ENCODE measurements at regions not wholly inside any gene's neighbourhood (a gene's known extent, or its start where the extent isn't known, plus 50 kb on each side); places are given as distances from the start of the nearest gene placed in this dataset.

DNA sequence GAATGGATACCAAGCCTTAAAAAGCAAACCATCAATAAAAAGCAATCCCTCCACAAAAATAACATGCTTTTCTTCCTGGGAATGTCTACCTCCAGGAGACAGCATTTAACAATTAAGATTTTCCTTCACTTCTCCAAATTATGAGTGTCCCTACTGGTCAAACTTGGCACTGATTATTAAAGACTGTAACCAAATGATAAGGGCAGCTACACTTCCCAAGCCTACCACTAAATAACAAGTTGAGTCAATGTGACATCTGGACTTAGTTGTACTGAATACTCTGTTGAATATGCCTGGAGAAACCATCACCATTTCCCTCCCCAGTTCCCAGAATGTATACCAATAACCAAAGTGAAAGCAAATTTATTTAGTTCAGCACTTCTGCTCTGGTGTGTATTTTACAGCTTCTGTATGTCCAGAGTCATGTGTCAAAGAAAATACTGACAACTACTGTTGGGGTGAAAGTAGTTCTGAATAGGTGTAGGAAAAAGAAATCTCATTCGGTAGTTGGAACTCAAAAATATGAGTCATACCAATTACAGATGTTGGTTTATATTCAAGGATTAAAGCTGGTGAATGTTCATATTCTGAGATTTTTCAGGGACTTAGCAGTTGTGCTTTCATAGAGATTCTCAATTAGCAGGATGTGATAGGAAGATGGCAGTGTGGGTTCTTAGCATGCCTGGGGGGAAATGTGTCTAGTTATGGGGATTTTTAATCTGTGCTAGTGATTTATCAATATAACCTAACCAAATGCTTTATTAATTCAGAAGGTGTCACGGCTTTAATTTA lies 1291.6 kb upstream of the GYPC start:
- no peak overlapping the region for H3K27ac Mint-ChIP-seq (ENCODE audit: unreplicated experiment)
- H3K4me3 Mint-ChIP-seq (ENCODE audit: unreplicated experiment), result no peak overlapping the region
- no peak for DNase-seq (ENCODE audit: extremely low spot score, unreplicated experiment)
- H3K4me1 Mint-ChIP-seq (ENCODE audit: unreplicated experiment), result no peaks in the 10 kb centered on the region
- no peak for TF ChIP-seq CTCF (IDR thresholded peaks at IDR 0.05)
- no peaks in the 10 kb centered on the region for H3K27me3 Mint-ChIP-seq (ENCODE audit: unreplicated experiment)
- no peaks in the 10 kb centered on the region for H3K36me3 Mint-ChIP-seq (ENCODE audit: unreplicated experiment)
- H3K9me3 Mint-ChIP-seq (ENCODE audit: unreplicated experiment), result peaks cover 9% of the 10 kb centered on the region

DNA sequence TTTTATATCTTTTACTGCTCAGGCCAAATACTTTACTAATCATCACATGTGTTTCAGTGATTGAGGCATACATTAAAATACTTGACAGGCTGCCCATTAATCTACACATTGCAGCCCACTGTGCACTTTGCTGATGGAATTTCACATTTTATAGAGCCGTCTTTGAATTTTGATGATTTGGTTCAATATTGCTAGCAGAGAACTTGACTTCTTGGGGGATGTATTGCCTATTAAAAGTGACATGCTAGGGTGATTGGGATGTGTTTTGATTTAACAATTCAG lies 1291.0 kb upstream of the GYPC start:
- H3K36me3 Mint-ChIP-seq (ENCODE audit: unreplicated experiment), result no peaks in the 10 kb centered on the region
- peaks cover 9% of the 10 kb centered on the region for H3K9me3 Mint-ChIP-seq (ENCODE audit: unreplicated experiment)
- no peak for DNase-seq (ENCODE audit: extremely low spot score, unreplicated experiment)
- H3K27me3 Mint-ChIP-seq (ENCODE audit: unreplicated experiment), result no peaks in the 10 kb centered on the region
- TF ChIP-seq CTCF (IDR thresholded peaks at IDR 0.05), result no peak
- H3K27ac Mint-ChIP-seq (ENCODE audit: unreplicated experiment), result no peak overlapping the region
- no peak overlapping the region for H3K4me3 Mint-ChIP-seq (ENCODE audit: unreplicated experiment)
- H3K4me1 Mint-ChIP-seq (ENCODE audit: unreplicated experiment), result no peaks in the 10 kb centered on the region

DNA sequence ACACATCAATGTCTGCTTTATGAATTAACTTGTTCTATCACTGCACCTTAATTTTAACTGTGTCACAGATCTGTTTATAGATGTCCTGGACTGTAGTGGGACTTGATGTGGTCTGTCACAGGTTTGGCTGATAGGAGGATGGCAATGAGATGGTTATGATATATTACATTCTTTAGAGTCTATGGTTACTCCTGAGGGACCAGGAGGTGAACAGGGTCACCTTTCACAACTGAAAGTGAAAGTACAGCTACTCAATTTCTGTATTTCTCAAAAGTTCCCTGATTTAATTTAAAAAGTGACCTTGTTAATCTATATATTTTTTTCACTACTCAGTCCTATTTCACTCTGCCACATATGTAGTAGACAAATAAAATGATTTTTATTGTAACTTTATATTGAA lies 1284.1 kb upstream of the GYPC start:
- Mint-ChIP-seq H3K4me3 (ENCODE audit: unreplicated experiment) (no peak overlapping the region), H3K9me3 (ENCODE audit: unreplicated experiment) (no peaks in the 10 kb centered on the region)

DNA sequence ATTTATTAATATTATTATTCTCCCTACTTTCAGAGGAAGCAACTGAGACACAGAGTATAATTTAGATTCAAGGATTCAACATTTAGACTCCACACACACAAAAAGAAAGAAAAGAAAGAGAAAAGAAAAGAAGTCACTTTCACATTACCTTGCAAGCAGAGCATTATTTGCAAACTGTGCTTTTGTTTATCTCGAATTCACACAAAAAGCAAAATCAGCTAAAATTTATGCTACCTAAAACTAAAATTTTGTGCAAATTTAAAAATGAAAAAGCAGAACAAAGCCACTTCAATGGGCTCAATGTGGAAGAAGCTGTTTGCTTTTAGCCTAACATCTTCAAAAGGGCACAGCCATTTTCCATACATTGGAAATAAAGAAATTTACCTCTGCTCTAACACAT lies 1282.7 kb upstream of the GYPC start:
- no peak for TF ChIP-seq CTCF (IDR thresholded peaks at IDR 0.05)
- no peak overlapping the region for H3K4me3 Mint-ChIP-seq (ENCODE audit: unreplicated experiment)
- H3K36me3 Mint-ChIP-seq (ENCODE audit: unreplicated experiment), result no peaks in the 10 kb centered on the region
- no peak for DNase-seq (ENCODE audit: extremely low spot score, unreplicated experiment)
- no peaks in the 10 kb centered on the region for H3K9me3 Mint-ChIP-seq (ENCODE audit: unreplicated experiment)
- H3K4me1 Mint-ChIP-seq (ENCODE audit: unreplicated experiment), result no peaks in the 10 kb centered on the region
- H3K27me3 Mint-ChIP-seq (ENCODE audit: unreplicated experiment), result peaks cover 3% of the 10 kb centered on the region
- no peak overlapping the region for H3K27ac Mint-ChIP-seq (ENCODE audit: unreplicated experiment)

More for the DNA sequence above, 1284.1 kb upstream of the GYPC start:
- Mint-ChIP-seq H3K4me1 (ENCODE audit: unreplicated experiment) (no peaks in the 10 kb centered on the region), H3K27me3 (ENCODE audit: unreplicated experiment) (peaks cover 3% of the 10 kb centered on the region), H3K36me3 (ENCODE audit: unreplicated experiment) (no peaks in the 10 kb centered on the region), H3K27ac (ENCODE audit: unreplicated experiment) (no peak overlapping the region)
- no peak for DNase-seq (ENCODE audit: extremely low spot score, unreplicated experiment)
- TF ChIP-seq CTCF (IDR thresholded peaks at IDR 0.05), result no peak

- Mint-ChIP-seq H3K4me1 (ENCODE audit: unreplicated experiment) (no peaks in the 10 kb centered on the region), H3K9me3 (ENCODE audit: unreplicated experiment) (no peaks in the 10 kb centered on the region), H3K4me3 (ENCODE audit: unreplicated experiment) (no peak overlapping the region), H3K36me3 (ENCODE audit: unreplicated experiment) (no peaks in the 10 kb centered on the region), H3K27ac (ENCODE audit: unreplicated experiment) (no peak overlapping the region), H3K27me3 (ENCODE audit: unreplicated experiment) (peaks cover 12% of the 10 kb centered on the region)
- no peak for TF ChIP-seq CTCF (IDR thresholded peaks at IDR 0.05)
- no peak for DNase-seq (ENCODE audit: extremely low spot score, unreplicated experiment)
Observed at GRCh38 chr2:125386074-125386473, 1269.9 kb upstream of the GYPC start.

Data from osteocyte (in vitro differentiated cells).